Pancreas (tissue), 10 donors: ENCODE measurements at regions not wholly inside any gene's neighbourhood (a gene's known extent, or its start where the extent isn't known, plus 50 kb on each side); places are given as distances from the start of the nearest gene placed in this dataset.
"Not testable (repeated sequence)": the region's sequence is repeated elsewhere in the genome, so short reads cannot be mapped to it uniquely, and the experiment has no call there.

ENCODE experiments used
- ATAC-seq, 4 donors: fragments of 200-7000 bp; cut with Tn5 transposase; one replicate each; pipeline versions ENCODE4 v1.8.0 to v1.9.1; 2020; ENCODE audit warnings: mild to moderate bottlenecking in 4 of 4, moderate library complexity in 4 of 4
- DNase-seq, 6 donors: peaks; one replicate each; pipeline ENCODE4 v3.0.0-alpha.2; 2020
- FAIRE-seq: peaks from 2 replicates; lab custom pipeline; 2012; peaks lifted over from hg19 to GRCh38; lab: Jason Lieb, UNC
- H3K27ac ChIP-seq, 4 donors: fragments of 200-600 bp; sonication (generic); 1 replicate in 3 of 4; 2 replicates in 1 of 4; pipeline versions ENCODE4 v1.5.0 to v1.8.0; 2020
- H3K27me3 ChIP-seq, 4 donors: fragments of 200-600 bp; one replicate each; pipeline ENCODE4 v1.8.0; 2021
- H3K36me3 ChIP-seq, 3 donors: fragments of 200-600 bp; sonication (generic) in 1 of 3; one replicate each; pipeline versions ENCODE4 v1.5.0 to v1.8.0; 2020 to 2021
- H3K4me1 ChIP-seq, 3 donors: fragments of 200-600 bp; one replicate each; pipeline ENCODE4 v1.8.0; 2021
- H3K4me3 ChIP-seq, 4 donors: fragments of 200-600 bp; sonication (generic) in 2 of 4; one replicate each; pipeline versions ENCODE4 v1.5.0 to v1.8.0; 2020 to 2021
- H3K9me3 ChIP-seq, 4 donors: fragments of 200-600 bp; one replicate each; pipeline ENCODE4 v1.8.0; 2021
- WGBS, 2 donors: extraction: QIAGEN DNeasy Blood & Tissue Kit; methylation state at CpG; one replicate each; pipeline ENCODE4 v1.1.7; 2013; 5-methylcytosine and 5-hydroxymethylcytosine counted together
- intact Hi-C, 3 donors: fragments of 100-400 bp; cut with DNase I; formaldehyde crosslinking; loops; one replicate each; pipeline versions ENCODE4 v1.11.1 to v1.14.2; 2022
- TF ChIP-seq, protein P1 (sequence below), 4 donors: fragments of 200-600 bp; sonication (generic) in 3 of 4; IDR thresholded peaks; one replicate each; pipeline versions ENCODE4 v1.5.0 to v1.8.0; 2021; ENCODE audit warnings: antibody characterized with exemption in 4 of 4
- donor health status: healthy with polysubstance abuse.
- donor health status: DM: no; HTN: no; CAD: no; lungs with moderate emphysema.
- donor health status: DM: no; HTN: no; CAD: no.
- donor health status: control.
- donor health status: control.
- donor health status: Bipolar disorder and iron deficiency.
- donor health status: DM: yes; HTN: yes; CAD: no.
- donor health status: DM: no; HTN: no; CAD: no.
- donor health status: DM: no; HTN: no; CAD: no.
- donor health status: DM: yes; HTN: yes; CAD: no.

DNA sequence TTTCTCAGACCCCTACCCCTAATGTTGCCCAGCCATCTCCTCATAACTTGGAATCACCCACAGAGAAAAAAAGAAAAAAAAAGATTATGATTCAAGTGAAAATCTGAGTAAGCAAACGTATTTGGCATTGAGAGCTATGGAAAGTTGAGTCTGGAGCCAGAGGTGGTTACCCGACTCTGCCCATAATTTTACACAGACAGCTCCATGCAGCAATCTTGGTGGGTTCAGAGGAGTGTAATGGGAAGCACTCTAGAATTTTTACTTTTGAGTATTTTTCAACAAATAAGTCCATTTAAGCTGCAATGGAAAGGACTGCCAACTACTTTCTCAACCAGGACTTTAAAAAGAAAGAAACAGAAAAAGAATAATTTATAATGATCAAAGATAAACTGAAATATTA, 62.7 kb downstream of the ZC3H11B start:
- Histone ChIP-seq H3K27me3 (no peaks in the 10 kb centered on the region), H3K27ac (no peak overlapping the region), H3K4me1 (peaks cover 0 to under 1% (median 0%) of the 10 kb centered on the region in 3 donors), H3K4me3 (no peak overlapping the region), H3K9me3 (no peaks in the 10 kb centered on the region), H3K36me3 (no peaks in the 10 kb centered on the region)
- no peak for ATAC-seq
- no peak for DNase-seq
- 62 to 83% methylated on average over 2 of the region's 2 CpGs for WGBS, 2 donors
- intact Hi-C loops = no loop called here
- TF ChIP-seq, protein P1, sequence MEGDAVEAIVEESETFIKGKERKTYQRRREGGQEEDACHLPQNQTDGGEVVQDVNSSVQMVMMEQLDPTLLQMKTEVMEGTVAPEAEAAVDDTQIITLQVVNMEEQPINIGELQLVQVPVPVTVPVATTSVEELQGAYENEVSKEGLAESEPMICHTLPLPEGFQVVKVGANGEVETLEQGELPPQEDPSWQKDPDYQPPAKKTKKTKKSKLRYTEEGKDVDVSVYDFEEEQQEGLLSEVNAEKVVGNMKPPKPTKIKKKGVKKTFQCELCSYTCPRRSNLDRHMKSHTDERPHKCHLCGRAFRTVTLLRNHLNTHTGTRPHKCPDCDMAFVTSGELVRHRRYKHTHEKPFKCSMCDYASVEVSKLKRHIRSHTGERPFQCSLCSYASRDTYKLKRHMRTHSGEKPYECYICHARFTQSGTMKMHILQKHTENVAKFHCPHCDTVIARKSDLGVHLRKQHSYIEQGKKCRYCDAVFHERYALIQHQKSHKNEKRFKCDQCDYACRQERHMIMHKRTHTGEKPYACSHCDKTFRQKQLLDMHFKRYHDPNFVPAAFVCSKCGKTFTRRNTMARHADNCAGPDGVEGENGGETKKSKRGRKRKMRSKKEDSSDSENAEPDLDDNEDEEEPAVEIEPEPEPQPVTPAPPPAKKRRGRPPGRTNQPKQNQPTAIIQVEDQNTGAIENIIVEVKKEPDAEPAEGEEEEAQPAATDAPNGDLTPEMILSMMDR (IDR thresholded peaks at IDR 0.05) = no peak
- FAIRE-seq = no peak

DNA sequence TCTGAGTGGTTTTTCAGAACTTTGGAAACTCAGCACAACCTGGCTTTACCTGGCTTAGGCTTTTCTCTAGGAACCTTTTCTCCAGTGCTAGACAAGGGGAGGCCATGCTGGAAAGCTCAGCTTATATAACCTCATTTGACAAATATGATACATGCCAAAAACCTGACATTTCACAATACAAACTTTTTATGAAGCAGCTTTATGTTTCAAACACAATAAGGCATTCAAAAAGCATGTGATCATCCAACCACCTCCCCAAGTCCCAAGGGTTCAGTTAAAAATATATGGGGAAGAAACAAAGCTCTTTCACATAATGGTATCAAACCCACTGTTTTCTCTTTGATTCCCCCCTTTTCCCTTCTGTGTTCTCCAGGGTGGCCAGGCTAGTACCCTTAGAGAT, 63.7 kb downstream of the ZC3H11B start:
- Histone ChIP-seq H3K27me3 (no peaks in the 10 kb centered on the region), H3K36me3 (no peaks in the 10 kb centered on the region), H3K4me1 (no peaks in the 10 kb centered on the region), H3K9me3 (no peaks in the 10 kb centered on the region), H3K4me3 (no peak overlapping the region), H3K27ac (no peak overlapping the region)
- DNase-seq (no peak), ATAC-seq (no peak), FAIRE-seq (no peak)
- TF ChIP-seq, protein P1 (IDR thresholded peaks at IDR 0.05) = no peak
- intact Hi-C loops = no loop called here

DNA sequence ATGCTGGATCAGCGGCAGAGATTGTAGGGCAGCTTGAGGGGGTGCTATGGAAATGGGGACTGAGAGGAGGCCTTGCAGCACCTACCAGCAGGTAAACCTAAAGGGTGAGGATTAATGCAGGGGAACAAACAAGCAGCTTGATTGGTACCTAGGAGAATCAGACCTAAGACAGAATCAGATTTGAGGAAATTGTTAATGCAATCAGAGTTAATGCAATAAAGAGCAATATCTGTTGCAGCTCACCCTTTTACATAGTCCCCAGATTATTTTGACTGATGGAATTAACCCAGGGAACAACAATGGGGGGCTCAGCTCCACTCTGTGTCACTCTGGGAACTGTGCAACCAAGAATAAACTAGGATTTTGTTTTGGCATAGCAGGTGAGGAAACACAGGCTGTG, 64.5 kb downstream of the ZC3H11B start:
- no peak overlapping the region for H3K27ac ChIP-seq
- H3K36me3 ChIP-seq = no peaks in the 10 kb centered on the region
- no peak for ATAC-seq
- 96 to 97% methylated on average over 1 of the region's 1 CpG for WGBS, 2 donors
- H3K4me1 ChIP-seq = no peaks in the 10 kb centered on the region
- DNase-seq = no peak
- TF ChIP-seq, protein P1 (IDR thresholded peaks at IDR 0.05) = no peak
- no peak for FAIRE-seq
- no peaks in the 10 kb centered on the region for H3K27me3 ChIP-seq
- no peak overlapping the region for H3K4me3 ChIP-seq
- no peaks in the 10 kb centered on the region for H3K9me3 ChIP-seq
- intact Hi-C loops = no loop called here

DNA sequence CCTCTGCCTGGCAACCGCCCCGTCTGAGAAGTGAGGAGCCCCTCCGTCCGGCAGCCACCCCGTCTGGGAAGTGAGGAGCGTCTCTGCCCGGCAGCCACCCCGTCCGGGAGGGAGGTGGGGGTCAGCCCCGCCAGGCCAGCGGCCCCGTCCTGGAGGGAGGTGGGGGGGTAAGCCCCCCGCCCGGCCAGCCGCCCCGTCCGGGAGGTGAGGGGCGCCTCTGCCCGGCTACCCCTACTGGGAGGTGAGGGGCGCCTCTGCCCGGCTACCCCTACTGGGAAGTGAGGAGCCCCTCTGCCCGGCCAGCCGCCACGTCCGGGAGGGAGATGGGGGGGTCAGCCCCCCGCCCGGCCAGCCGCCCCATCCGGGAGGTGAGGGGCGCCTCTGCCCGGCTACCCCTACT, 67.1 kb downstream of the ZC3H11B start:
- H3K27ac ChIP-seq, ATAC-seq, H3K4me3 ChIP-seq, FAIRE-seq, H3K9me3 ChIP-seq, intact Hi-C loops, H3K27me3 ChIP-seq, H3K36me3 ChIP-seq, H3K4me1 ChIP-seq: not testable (repeated sequence)
- WGBS, 2 donors = 94 to 96% methylated on average over 14 to 31 of the region's 31 CpGs
- peak in 1 of 6 donors; percentile 33 for DNase-seq

DNA sequence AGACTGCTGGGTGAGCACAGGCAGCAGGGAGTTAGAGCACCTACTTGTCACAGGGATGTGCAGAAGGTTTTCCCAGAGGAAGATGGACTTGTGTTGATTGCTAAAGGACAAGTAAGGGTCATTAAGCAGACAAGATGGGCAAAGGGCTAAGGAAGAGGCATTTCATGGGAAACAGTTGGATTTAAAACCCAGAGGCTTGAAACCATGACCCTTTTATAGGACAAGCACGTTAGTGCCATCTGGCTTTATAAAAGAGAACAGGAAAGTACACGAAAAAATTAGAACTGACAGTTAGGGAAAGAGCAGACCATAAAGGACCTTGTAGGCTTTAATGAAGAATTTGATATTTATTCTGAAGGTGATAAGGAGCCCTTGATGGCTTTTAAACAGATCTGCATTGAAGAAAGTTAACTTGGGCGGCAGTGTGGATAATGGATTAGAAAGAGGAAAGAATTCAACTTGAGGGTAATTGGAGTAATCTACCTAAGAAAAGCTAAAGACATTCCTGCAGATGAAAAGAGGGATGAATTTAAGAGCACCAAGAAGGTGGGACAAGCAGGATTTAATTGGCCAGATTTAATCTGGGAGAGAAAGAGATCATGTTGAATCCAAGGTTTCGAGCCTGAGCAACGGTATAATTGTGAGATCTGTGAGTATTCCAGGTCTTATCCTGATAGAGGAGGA, 68.6 kb downstream of the ZC3H11B start:
- no peak for FAIRE-seq

More for the DNA sequence above, 68.6 kb downstream of the ZC3H11B start:
- H3K36me3 ChIP-seq = no peaks in the 10 kb centered on the region
- WGBS, 2 donors = 67 to 74% methylated on average over 5 of the region's 5 CpGs
- peak in 1 of 4 donors; percentile 33 for ATAC-seq
- no peak for DNase-seq
- TF ChIP-seq, protein P1 (IDR thresholded peaks at IDR 0.05) = no peak
- intact Hi-C loops = no loop called here
- no peak overlapping the region for H3K27ac ChIP-seq
- no peaks in the 10 kb centered on the region for H3K4me1 ChIP-seq
- H3K4me3 ChIP-seq = no peak overlapping the region
- no peaks in the 10 kb centered on the region for H3K27me3 ChIP-seq
- no peaks in the 10 kb centered on the region for H3K9me3 ChIP-seq
